Femur (tissue), 1 donor: ENCODE measurements at regions not wholly inside any gene's neighbourhood (a gene's known extent, or its start where the extent isn't known, plus 50 kb on each side); places are given as distances from the start of the nearest gene placed in this dataset.

Source experiments
- DNase-seq: peaks from one replicate; pipeline ENCODE4 v3.0.0-alpha.2; 2017

DNA sequence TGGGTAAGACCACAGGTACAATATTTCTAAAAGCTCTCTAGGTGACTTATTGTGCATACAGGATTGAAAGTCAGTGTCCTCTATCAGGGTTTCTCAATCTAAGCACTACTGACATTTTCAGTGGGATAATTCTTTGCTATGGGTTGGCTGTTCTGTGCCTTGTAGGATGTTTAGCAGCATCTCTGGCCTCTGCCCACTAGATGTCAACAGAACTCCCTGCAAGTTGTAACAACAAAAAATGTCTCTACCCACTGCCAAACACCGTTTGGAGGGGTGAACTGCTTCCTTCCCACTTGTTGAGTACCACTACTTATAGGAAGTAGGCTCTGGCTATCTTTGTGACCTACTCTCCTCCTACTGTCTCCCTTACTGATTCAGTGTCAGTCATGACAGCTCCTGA is 90.1 kb upstream of the ZRANB2 start:
- no peak for DNase-seq

DNA sequence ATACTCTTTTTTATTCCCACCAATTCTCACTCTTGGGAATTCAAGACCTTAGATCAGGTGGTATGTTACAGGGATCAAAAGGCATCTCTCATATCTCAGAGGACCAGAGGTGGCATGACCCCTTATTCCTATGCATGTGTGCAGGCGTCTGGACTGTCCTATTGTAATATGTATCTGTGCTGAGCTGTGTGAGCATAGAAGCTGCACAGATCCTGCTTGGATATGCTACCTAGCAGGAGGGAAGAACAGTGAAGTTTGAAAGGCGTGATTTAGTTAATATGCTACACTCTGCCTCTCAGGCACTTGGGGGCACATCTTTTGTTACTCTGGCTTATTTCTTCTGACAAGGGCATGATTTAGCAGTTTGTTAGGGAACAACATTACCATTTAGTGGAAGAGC is 86.7 kb upstream of the ZRANB2 start:
- DNase-seq = no peak

DNA sequence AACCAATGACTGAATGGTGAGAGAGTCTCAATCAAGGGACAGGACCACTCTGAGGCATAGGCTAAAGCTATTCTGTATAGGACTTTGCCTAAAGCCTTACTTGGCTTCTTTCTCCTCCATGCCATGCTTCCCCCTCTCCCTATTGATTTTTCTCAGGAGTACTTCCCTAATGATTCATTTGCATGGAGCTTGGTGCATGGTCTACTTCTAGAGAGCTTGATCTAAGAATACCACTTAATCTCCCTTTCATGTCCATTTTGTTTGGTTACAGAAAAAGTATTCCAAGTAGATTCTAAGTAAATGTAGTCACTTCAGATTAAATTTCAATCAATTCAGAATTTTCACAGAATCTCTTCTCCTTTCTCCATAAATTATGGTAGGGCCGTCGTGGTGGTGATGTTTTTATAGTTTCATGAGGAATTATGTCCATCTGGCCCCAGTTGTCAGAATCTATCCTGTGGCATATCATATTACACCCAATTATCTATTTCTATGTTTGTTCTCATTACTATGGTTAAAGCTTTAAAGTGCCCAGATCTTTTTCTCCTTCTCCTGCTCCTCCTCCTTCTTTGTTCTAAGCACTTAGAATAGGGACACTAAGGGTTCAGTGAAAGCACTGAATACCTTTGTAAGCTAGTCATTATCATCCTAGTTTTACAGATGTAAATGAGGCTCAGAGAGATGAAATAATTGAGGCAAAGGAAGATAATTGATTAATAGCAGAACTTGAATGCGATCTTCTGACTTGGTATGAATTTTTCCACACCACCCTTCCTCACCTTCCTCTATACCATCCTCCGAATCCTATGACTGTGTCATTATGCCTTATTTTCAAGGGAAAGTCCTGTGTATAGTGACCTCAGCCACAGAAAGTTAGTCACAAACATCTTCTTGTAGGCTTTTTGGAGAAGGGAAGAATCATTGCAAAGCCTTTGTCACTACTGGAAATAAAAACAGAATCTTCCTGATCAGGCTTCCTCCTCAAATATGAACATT is 85.6 kb upstream of the ZRANB2 start:
- DNase-seq = no peak

DNA sequence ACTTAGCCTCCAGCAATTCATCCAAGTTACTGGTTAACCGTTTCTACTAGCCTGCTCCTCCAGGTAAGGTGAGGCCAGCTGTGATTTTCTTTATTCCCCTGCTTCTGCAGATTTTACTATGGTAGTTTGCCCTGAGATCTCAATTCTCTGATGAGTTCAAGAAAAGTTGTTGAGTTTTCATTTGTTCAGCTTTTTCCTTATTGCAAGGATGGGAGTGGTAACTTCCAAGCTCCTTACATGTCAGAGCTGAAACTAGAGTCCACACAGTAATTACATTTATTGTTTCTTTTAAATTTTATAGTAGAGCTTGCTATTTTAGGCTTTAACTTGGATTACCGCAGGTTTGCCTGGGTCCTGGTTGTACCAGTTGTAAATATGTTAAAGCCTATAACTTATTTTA is 76.9 kb upstream of the ZRANB2 start:
- no peak for DNase-seq

DNA sequence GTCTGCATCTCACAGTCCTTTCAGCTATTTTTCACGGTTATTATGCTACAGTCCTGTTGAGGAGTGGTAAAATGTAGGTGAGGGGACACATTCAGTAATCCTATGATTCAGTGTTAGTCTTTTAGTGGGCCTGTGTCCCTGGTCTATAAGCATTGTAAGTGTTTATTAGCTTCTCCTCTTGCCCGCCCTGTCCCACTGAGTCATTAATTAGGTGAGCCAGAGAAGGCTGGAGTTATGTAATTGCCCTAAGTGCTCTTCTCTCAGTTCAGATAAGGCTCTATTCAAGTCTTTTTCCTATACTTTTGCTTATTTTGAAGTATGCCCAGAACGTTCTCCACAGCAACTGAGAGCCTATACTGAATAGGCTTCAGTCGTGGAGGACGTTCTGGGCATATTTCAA is 76.3 kb upstream of the ZRANB2 start:
- DNase-seq = no peak

DNA sequence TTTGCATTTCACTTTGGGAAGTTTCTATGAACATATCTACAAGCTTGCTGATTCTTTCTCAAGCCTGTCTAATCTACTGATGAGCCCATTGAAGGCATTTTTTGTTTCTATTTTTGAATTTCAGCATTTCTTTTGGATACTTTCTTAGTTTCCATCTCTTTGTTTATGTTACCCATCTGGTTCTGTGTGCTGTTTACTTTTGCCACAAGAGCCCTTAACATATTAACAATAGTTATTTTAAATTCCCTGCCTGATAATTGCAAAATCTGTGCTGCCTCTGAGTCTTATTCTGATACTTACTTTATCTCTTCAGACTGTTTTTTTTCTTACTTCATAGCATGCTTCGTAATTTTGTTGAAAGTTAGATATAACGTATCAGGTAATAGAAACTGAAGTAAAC is 75.8 kb upstream of the ZRANB2 start:
- DNase-seq = no peak

DNA sequence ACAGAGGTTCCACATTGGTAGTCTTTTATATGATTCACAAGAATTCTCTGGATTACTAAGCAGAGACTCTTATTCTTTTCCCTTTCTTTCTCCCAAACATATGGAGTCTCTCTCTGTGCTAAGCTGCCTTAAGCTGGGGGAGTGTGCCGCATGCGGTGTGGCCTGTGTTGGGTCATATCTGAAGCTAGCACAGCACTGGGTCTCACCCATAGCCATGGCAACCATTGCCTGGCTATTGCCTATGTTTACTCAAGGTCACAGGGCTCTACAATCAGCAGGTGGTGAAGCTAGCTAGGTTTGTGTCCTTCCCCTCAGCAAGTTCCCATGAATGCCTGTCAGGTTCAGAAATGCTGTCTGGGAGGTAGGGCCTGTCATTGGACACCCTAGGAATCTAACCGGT is 73.6 kb upstream of the ZRANB2 start:
- DNase-seq = no peak

DNA sequence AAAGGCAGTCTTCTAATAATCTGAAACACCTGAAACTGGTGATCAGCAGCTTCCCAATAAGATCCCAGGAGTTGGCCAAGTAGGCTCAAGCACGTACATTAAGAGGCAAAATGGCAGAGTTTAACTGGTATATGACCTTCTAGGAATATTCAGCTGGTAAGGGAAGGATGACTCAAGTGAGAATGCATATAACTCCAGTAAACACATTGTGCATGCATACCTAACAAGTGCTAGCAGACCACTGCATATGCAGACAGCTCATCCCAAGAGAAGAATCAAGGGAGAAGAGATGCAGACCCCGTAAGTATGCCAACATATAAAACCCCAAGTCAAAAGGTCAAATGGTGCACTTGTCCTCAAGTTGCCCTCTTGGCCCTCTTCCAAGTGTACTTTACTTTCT is 73.0 kb upstream of the ZRANB2 start:
- no peak for DNase-seq

DNA sequence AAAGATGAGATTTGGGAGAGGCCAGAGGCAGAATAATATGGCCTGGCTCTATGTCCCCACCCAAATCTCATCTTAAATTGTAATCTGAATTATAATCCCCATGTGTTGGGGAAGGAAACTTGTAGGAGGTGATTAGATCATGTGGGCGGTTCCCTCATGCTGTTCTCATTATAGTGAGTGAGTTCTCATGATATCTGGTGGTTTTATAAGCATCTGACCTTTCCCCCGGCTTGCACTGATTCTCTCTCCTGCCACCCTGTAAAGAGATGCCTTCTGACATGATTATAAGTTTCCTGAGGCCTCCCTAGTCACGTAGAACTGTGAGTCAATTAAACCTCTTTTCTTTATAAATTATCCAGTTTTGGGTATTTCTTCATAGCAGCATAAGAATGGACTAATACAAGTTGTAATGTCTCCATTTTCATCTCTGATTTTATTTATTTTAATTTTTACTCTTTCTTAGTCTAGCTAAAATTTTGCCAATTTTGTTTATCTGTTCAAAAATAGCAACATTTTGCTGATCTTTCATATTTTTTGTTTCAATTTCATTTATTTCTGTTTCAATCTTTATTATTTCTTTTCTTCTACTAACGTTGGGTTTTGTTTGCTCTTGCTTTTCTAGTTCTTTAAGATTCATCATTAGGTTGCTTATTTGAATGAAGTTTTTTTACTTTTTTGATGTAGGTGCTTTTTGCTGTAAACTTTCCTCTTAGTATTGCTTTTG is 67.0 kb upstream of the ZRANB2 start:
- no peak for DNase-seq

DNA sequence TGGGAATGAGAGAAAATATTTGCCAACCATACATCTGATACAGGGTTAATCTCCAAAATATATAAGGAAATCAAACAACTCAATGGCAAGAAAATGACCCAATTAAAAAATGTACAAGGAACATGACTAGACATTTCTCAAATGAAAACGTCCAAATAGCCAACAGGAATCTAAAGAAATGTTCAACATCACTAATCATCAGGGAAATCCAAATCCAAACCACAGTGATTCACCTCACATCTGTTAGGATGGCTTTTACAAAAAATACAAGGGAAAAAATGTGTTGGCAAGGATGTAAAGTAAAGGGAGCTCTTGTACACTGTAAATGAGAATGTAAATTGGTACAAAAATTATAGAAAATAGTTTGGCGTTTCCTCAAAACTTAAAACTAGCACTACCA is 54.7 kb upstream of the ZRANB2 start:
- no peak for DNase-seq
